GM10266 (cell line): ENCODE measurements at regions not wholly inside any gene's neighbourhood (a gene's known extent, or its start where the extent isn't known, plus 50 kb on each side); places are given as distances from the start of the nearest gene placed in this dataset.

Source experiments
- DNase-seq: peaks from one replicate; pipeline ENCODE4 v3.0.0; 2012; ENCODE audit errors: extremely low spot score
- CTCF ChIP-seq: IDR thresholded peaks from 2 replicates; pipeline ENCODE4 v1.5.1; 2012; ENCODE audit warnings: mild to moderate bottlenecking, low read depth; ENCODE audit not compliant: control insufficient read depth, insufficient read depth; ENCODE audit errors: missing control alignments

GRCh38 chr2:207290833-207291624 lies 125.3 kb upstream of the KLF7 start:
- TF ChIP-seq CTCF = no peak

GRCh38 chr2:207291625-207292252 lies 126.0 kb upstream of the KLF7 start:
- DNase-seq = no peak
- no peak for TF ChIP-seq CTCF

More at GRCh38 chr2:207290833-207291624, 125.3 kb upstream of the KLF7 start:
- no peak for DNase-seq

GRCh38 chr2:207296265-207296948 lies 130.7 kb upstream of the KLF7 start:
- no peak for TF ChIP-seq CTCF
- no peak for DNase-seq

- TF ChIP-seq CTCF = no peak
- DNase-seq = no peak
Measured at GRCh38 chr2:207300817-207301216, 135.1 kb upstream of the KLF7 start.

GRCh38 chr2:207304761-207305160 lies 139.0 kb upstream of the KLF7 start:
- no peak for DNase-seq
- TF ChIP-seq CTCF = no peak

GRCh38 chr2:207308519-207309224 lies 142.9 kb upstream of the KLF7 start:
- DNase-seq = no peak
- no peak for TF ChIP-seq CTCF
